ENCODE measurements at regions not wholly inside any gene's neighbourhood (a gene's known extent, or its start where the extent isn't known, plus 50 kb on each side); places are given as distances from the start of the nearest gene placed in this dataset.

DNA sequence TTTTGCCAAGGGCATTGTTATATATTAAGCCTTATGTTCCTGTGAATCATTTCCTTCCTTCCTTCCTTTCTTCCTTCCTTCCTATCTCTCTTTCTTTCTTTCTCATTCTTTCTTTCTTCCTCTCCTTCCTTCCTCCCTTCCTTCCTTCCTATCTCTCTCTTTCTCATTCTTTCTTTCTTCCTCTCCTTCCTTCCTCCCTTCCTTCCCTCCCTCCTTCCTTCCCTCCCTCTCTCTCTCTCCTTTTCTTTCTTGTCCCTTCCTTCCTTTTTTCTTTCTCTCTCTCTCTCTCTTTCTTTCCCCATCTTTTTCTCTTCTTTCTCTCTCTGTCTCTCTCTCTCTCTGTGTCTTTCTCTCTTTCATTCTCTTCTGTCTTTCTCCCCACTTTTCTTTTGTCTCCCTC is 226.6 kb downstream of the ETNK1 start:
- Mint-ChIP-seq H3K9me3 (no peaks in the 10 kb centered on the region), H3K4me1 (peaks cover 27% of the 10 kb centered on the region), H3K36me3 (no peaks in the 10 kb centered on the region), H3K27me3 (ENCODE audit: low read depth) (no peaks in the 10 kb centered on the region), H3K27ac (no peak overlapping the region), H3K4me3 (no peak overlapping the region)
- no peak for DNase-seq (ENCODE audit: low spot score)
- TF ChIP-seq ELF4 (CRISPR knock-in tag; IDR thresholded peaks at IDR 0.05; ENCODE audit: low read depth) (no peak), PRRX2 (CRISPR knock-in tag; IDR thresholded peaks at IDR 0.05) (no peak), ZNF671 (CRISPR knock-in tag; IDR thresholded peaks at IDR 0.05) (no peak), ZNF423 (CRISPR knock-in tag; IDR thresholded peaks at IDR 0.05) (no peak)
- TF ChIP-seq, protein P1, sequence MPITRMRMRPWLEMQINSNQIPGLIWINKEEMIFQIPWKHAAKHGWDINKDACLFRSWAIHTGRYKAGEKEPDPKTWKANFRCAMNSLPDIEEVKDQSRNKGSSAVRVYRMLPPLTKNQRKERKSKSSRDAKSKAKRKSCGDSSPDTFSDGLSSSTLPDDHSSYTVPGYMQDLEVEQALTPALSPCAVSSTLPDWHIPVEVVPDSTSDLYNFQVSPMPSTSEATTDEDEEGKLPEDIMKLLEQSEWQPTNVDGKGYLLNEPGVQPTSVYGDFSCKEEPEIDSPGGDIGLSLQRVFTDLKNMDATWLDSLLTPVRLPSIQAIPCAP (CRISPR knock-in tag; IDR thresholded peaks at IDR 0.05): no peak
- TF ChIP-seq, protein P2, sequence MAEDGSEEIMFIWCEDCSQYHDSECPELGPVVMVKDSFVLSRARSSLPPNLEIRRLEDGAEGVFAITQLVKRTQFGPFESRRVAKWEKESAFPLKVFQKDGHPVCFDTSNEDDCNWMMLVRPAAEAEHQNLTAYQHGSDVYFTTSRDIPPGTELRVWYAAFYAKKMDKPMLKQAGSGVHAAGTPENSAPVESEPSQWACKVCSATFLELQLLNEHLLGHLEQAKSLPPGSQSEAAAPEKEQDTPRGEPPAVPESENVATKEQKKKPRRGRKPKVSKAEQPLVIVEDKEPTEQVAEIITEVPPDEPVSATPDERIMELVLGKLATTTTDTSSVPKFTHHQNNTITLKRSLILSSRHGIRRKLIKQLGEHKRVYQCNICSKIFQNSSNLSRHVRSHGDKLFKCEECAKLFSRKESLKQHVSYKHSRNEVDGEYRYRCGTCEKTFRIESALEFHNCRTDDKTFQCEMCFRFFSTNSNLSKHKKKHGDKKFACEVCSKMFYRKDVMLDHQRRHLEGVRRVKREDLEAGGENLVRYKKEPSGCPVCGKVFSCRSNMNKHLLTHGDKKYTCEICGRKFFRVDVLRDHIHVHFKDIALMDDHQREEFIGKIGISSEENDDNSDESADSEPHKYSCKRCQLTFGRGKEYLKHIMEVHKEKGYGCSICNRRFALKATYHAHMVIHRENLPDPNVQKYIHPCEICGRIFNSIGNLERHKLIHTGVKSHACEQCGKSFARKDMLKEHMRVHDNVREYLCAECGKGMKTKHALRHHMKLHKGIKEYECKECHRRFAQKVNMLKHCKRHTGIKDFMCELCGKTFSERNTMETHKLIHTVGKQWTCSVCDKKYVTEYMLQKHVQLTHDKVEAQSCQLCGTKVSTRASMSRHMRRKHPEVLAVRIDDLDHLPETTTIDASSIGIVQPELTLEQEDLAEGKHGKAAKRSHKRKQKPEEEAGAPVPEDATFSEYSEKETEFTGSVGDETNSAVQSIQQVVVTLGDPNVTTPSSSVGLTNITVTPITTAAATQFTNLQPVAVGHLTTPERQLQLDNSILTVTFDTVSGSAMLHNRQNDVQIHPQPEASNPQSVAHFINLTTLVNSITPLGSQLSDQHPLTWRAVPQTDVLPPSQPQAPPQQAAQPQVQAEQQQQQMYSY (CRISPR knock-in tag; IDR thresholded peaks at IDR 0.05): no peak
- ChIA-PET POLR2A (no interaction called here), CTCF (no interaction called here)
- ATAC-seq: no peak

DNA sequence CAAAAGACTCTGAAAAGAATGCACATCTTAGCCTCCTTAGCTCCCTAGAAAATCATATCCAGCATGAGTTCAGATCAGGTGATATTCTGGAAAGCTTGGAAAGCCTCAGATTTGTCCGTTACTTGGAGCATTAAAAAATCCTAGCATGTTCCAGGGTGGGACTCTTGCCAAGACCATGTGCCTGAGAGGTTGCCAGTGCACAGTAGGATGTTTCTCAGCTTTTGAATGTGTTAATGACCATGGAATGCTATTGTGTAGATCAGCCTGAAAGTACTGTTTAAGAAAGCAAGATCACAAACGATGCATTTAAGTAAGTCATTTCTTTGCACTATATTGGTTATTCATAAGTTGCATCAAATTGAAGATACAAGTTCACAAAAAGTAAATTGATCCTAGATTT is 230.5 kb downstream of the ETNK1 start:
- ChIA-PET POLR2A (no interaction called here), CTCF (interaction anchor here (0.6 to 6.9 kb wide), 11 partner anchors 15 to 521 kb away, joined by 3 to 55 read pairs (median 4); no protein-coding TSS in a partner anchor)
- peaks cover 32% of the 10 kb centered on the region for H3K4me1 Mint-ChIP-seq
- no peaks in the 10 kb centered on the region for H3K27me3 Mint-ChIP-seq (ENCODE audit: low read depth)
- no peaks in the 10 kb centered on the region for H3K9me3 Mint-ChIP-seq
- H3K27ac Mint-ChIP-seq: no peak overlapping the region
- H3K4me3 Mint-ChIP-seq: no peak overlapping the region
- DNase-seq (ENCODE audit: low spot score): no peak
- TF ChIP-seq TEAD1 (CRISPR knock-in tag; IDR thresholded peaks at IDR 0.05): peak; percentile 33; the same call in 1 of the 2 replicates
- no peak for TF ChIP-seq SMAD4 (CRISPR knock-in tag; IDR thresholded peaks at IDR 0.05)
- no peaks in the 10 kb centered on the region for H3K36me3 Mint-ChIP-seq
- peak; percentile 88 for ATAC-seq

DNA sequence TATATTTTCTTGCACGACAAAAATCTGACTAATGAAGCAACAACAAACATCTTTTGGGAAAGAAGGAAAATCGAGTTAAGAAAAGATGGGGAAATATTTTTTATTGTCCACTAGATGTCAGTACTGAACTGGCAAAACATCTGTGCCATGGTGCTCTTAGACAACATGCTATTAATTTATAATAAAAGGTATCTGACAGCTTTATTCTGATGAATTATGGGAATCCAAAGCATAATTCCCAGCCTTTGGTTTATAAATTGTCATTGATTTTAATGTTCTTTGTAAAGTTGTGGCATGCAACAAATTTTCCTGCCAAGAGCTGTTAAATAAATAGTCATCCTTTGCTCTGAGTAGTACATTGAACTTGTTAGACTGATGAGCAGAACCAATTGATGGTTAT is 231.2 kb downstream of the ETNK1 start:
- ChIA-PET POLR2A (no interaction called here), CTCF (interaction anchor here (0.6 to 6.9 kb wide), 20 partner anchors 9 to 365 kb away, joined by 3 to 55 read pairs (median 3); no protein-coding TSS in a partner anchor)
- TF ChIP-seq, protein P3, sequence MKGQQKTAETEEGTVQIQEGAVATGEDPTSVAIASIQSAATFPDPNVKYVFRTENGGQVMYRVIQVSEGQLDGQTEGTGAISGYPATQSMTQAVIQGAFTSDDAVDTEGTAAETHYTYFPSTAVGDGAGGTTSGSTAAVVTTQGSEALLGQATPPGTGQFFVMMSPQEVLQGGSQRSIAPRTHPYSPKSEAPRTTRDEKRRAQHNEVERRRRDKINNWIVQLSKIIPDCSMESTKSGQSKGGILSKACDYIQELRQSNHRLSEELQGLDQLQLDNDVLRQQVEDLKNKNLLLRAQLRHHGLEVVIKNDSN (CRISPR knock-in tag; IDR thresholded peaks at IDR 0.05): no peak
- TF ChIP-seq GRHL2 (CRISPR knock-in tag; IDR thresholded peaks at IDR 0.05; ENCODE audit: insufficient replicate concordance, severe bottlenecking): no peak
- TF ChIP-seq, protein P4, sequence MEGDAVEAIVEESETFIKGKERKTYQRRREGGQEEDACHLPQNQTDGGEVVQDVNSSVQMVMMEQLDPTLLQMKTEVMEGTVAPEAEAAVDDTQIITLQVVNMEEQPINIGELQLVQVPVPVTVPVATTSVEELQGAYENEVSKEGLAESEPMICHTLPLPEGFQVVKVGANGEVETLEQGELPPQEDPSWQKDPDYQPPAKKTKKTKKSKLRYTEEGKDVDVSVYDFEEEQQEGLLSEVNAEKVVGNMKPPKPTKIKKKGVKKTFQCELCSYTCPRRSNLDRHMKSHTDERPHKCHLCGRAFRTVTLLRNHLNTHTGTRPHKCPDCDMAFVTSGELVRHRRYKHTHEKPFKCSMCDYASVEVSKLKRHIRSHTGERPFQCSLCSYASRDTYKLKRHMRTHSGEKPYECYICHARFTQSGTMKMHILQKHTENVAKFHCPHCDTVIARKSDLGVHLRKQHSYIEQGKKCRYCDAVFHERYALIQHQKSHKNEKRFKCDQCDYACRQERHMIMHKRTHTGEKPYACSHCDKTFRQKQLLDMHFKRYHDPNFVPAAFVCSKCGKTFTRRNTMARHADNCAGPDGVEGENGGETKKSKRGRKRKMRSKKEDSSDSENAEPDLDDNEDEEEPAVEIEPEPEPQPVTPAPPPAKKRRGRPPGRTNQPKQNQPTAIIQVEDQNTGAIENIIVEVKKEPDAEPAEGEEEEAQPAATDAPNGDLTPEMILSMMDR (IDR thresholded peaks at IDR 0.05): peak; percentile 45; the same call in 1 of the 2 replicates
- Mint-ChIP-seq H3K36me3 (no peaks in the 10 kb centered on the region), H3K4me1 (peaks cover 38% of the 10 kb centered on the region), H3K4me3 (no peak overlapping the region), H3K27me3 (ENCODE audit: low read depth) (no peaks in the 10 kb centered on the region), H3K9me3 (no peaks in the 10 kb centered on the region), H3K27ac (no peak overlapping the region)
- no peak for ATAC-seq
- no peak for DNase-seq (ENCODE audit: low spot score)

DNA sequence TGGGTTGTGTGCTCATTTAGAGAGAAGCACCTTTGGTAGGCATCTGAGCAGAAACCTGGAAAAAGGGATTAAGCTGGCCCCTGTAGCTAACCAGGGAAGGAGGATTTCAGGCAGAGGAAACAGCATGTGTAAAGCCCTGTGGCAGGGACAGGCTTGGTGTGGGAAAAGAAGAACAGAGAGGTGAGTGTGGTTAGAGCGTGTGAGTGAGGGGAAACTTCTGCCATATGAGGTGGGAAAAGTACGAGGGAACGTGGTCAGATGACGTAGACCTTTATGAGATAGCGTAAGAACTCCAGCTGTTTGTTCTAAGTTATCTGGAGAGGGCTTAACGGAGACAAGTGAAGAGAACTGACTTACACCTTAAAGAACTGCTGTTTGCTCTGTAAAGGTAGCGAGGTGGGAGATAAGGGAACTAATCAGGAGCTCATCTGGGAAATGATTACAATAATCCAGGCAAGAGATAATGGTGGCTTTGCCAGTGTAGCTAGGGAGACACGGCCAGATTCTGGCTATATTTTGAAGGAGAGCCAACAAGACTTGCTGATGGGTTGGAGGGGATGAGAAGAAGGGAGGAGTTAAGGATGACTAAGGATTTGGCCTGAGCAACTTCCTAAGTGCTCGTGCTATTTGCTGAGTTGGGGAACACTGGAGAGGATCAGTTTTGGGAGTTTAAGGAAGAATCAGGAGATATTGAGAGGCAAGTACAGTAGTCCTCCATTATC is 234.0 kb downstream of the ETNK1 start:
- ATAC-seq (no peak), DNase-seq (ENCODE audit: low spot score) (no peak)
- peaks cover 30% of the 10 kb centered on the region for H3K4me1 Mint-ChIP-seq
- no peak overlapping the region for H3K27ac Mint-ChIP-seq
- POLR2A ChIA-PET: no interaction called here
- H3K36me3 Mint-ChIP-seq: no peaks in the 10 kb centered on the region
- CTCF ChIA-PET: interaction anchor here (1.0 to 6.9 kb wide), 2 partner anchors 122 to 195 kb away, joined by 4 to 55 read pairs; no protein-coding TSS in a partner anchor
- no peaks in the 10 kb centered on the region for H3K27me3 Mint-ChIP-seq (ENCODE audit: low read depth)
- no peaks in the 10 kb centered on the region for H3K9me3 Mint-ChIP-seq
- H3K4me3 Mint-ChIP-seq: no peak overlapping the region
- TF ChIP-seq, protein P5, sequence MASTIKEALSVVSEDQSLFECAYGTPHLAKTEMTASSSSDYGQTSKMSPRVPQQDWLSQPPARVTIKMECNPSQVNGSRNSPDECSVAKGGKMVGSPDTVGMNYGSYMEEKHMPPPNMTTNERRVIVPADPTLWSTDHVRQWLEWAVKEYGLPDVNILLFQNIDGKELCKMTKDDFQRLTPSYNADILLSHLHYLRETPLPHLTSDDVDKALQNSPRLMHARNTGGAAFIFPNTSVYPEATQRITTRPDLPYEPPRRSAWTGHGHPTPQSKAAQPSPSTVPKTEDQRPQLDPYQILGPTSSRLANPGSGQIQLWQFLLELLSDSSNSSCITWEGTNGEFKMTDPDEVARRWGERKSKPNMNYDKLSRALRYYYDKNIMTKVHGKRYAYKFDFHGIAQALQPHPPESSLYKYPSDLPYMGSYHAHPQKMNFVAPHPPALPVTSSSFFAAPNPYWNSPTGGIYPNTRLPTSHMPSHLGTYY (CRISPR knock-in tag; IDR thresholded peaks at IDR 0.05): no peak
- no peak for TF ChIP-seq ELF4 (CRISPR knock-in tag; IDR thresholded peaks at IDR 0.05; ENCODE audit: low read depth)
- TF ChIP-seq, protein P6, sequence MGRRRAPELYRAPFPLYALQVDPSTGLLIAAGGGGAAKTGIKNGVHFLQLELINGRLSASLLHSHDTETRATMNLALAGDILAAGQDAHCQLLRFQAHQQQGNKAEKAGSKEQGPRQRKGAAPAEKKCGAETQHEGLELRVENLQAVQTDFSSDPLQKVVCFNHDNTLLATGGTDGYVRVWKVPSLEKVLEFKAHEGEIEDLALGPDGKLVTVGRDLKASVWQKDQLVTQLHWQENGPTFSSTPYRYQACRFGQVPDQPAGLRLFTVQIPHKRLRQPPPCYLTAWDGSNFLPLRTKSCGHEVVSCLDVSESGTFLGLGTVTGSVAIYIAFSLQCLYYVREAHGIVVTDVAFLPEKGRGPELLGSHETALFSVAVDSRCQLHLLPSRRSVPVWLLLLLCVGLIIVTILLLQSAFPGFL (CRISPR knock-in tag; IDR thresholded peaks at IDR 0.05; ENCODE audit: borderline replicate concordance): no peak
- TF ChIP-seq IRF2 (CRISPR knock-in tag; IDR thresholded peaks at IDR 0.05; ENCODE audit: borderline replicate concordance, low read depth): no peak
- TF ChIP-seq TEAD1 (CRISPR knock-in tag; IDR thresholded peaks at IDR 0.05): no peak
- no peak for TF ChIP-seq ZBTB21 (CRISPR knock-in tag; IDR thresholded peaks at IDR 0.05; ENCODE audit: borderline replicate concordance)
- TF ChIP-seq, protein P7, sequence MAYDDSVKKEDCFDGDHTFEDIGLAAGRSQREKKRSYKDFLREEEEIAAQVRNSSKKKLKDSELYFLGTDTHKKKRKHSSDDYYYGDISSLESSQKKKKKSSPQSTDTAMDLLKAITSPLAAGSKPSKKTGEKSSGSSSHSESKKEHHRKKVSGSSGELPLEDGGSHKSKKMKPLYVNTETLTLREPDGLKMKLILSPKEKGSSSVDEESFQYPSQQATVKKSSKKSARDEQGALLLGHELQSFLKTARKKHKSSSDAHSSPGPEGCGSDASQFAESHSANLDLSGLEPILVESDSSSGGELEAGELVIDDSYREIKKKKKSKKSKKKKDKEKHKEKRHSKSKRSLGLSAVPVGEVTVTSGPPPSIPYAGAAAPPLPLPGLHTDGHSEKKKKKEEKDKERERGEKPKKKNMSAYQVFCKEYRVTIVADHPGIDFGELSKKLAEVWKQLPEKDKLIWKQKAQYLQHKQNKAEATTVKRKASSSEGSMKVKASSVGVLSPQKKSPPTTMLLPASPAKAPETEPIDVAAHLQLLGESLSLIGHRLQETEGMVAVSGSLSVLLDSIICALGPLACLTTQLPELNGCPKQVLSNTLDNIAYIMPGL (CRISPR knock-in tag; IDR thresholded peaks at IDR 0.05): no peak
